ENCODE measurements at regions not wholly inside any gene's neighbourhood (a gene's known extent, or its start where the extent isn't known, plus 50 kb on each side); places are given as distances from the start of the nearest gene placed in this dataset.

- TF ChIP-seq EGR1 (IDR thresholded peaks at IDR 0.05): no peak
- TF ChIP-seq USF1 (IDR thresholded peaks at IDR 0.05): no peak
- no peak for TF ChIP-seq EP300 (IDR thresholded peaks at IDR 0.05; ENCODE audit: borderline replicate concordance)
- no peak for TF ChIP-seq NFIC (IDR thresholded peaks at IDR 0.05)
- no peak for TF ChIP-seq FOXM1 (IDR thresholded peaks at IDR 0.05; ENCODE audit: borderline replicate concordance, low read depth)
- TF ChIP-seq YY1 (IDR thresholded peaks at IDR 0.05; ENCODE audit: low read depth): no peak
- no peak for TF ChIP-seq CREB1 (IDR thresholded peaks at IDR 0.05; ENCODE audit: low read depth)
- TF ChIP-seq TCF12 (IDR thresholded peaks at IDR 0.05; ENCODE audit: low read depth): no peak
- no peak for TF ChIP-seq ZBTB7A (IDR thresholded peaks at IDR 0.05; ENCODE audit: low read depth)
- TF ChIP-seq TAF1 (IDR thresholded peaks at IDR 0.05; ENCODE audit: low read depth): no peak
- no peak for TF ChIP-seq CEBPB (IDR thresholded peaks at IDR 0.05)
- no peak for TF ChIP-seq REST (IDR thresholded peaks at IDR 0.05; ENCODE audit: low read depth)
Measured at GRCh38 chr3:98978068-98978811, 76.7 kb upstream of the DCBLD2 start.

GRCh38 chr3:98977520-98977919, 76.0 kb upstream of the DCBLD2 start:
- TF ChIP-seq YY1 (IDR thresholded peaks at IDR 0.05; ENCODE audit: low read depth): no peak
- no peak for TF ChIP-seq USF1 (IDR thresholded peaks at IDR 0.05)
- TF ChIP-seq RAD21 (IDR thresholded peaks at IDR 0.05; ENCODE audit: low read depth): peak; percentile 13; the same call in 1 of the 2 replicates
- TF ChIP-seq EGR1 (IDR thresholded peaks at IDR 0.05): no peak
- TF ChIP-seq NFIC (IDR thresholded peaks at IDR 0.05): peak; percentile 94
- no peak for TF ChIP-seq TAF1 (IDR thresholded peaks at IDR 0.05; ENCODE audit: low read depth)
- peak; percentile 92 for TF ChIP-seq FOXM1 (IDR thresholded peaks at IDR 0.05; ENCODE audit: borderline replicate concordance, low read depth)
- 0 out of 2 replicates have a peak, but pooled peaks have one; percentile 7 for TF ChIP-seq REST (IDR thresholded peaks at IDR 0.05; ENCODE audit: low read depth)
- peak; percentile 79 for TF ChIP-seq TEAD4 (IDR thresholded peaks at IDR 0.05)
- TF ChIP-seq EP300 (IDR thresholded peaks at IDR 0.05; ENCODE audit: borderline replicate concordance): peak; percentile 97
- TF ChIP-seq CEBPB (IDR thresholded peaks at IDR 0.05): peak; percentile 25; the same call in 1 of the 2 replicates
- TF ChIP-seq, protein P1, sequence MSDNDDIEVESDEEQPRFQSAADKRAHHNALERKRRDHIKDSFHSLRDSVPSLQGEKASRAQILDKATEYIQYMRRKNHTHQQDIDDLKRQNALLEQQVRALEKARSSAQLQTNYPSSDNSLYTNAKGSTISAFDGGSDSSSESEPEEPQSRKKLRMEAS (IDR thresholded peaks at IDR 0.05): no peak
- TF ChIP-seq TCF12 (IDR thresholded peaks at IDR 0.05; ENCODE audit: low read depth): peak; percentile 94

DNA sequence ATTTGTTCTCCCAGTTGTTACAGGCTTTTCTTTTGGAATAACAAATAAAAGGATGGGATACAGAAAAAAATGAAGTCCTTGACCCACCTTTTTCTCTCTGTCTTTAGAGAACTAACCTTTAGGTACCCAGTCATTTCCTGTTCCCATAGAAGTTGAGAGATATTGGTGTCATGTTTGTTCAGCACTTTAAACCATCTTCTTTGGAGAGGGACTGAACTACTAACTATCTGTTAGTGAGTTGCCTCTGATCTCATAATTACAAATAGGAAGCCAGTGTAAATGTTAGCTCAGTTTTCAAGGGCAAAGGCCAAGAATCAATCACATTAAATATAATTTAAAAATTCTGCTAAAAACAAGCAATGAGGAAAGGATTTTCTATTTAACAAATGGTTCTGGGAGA, 72.9 kb upstream of the DCBLD2 start:
- no peak for TF ChIP-seq TAF1 (IDR thresholded peaks at IDR 0.05; ENCODE audit: low read depth)
- TF ChIP-seq FOXM1 (IDR thresholded peaks at IDR 0.05; ENCODE audit: borderline replicate concordance, low read depth): no peak
- TF ChIP-seq YY1 (IDR thresholded peaks at IDR 0.05; ENCODE audit: low read depth): no peak
- TF ChIP-seq TCF12 (IDR thresholded peaks at IDR 0.05; ENCODE audit: low read depth): no peak
- TF ChIP-seq EP300 (IDR thresholded peaks at IDR 0.05; ENCODE audit: borderline replicate concordance): no peak
- TF ChIP-seq NFIC (IDR thresholded peaks at IDR 0.05): no peak
- TF ChIP-seq CREB1 (IDR thresholded peaks at IDR 0.05; ENCODE audit: low read depth): no peak
- TF ChIP-seq, protein P1 (IDR thresholded peaks at IDR 0.05): no peak
- TF ChIP-seq REST (IDR thresholded peaks at IDR 0.05; ENCODE audit: low read depth): no peak
- TF ChIP-seq TEAD4 (IDR thresholded peaks at IDR 0.05): no peak
- no peak for TF ChIP-seq USF1 (IDR thresholded peaks at IDR 0.05)
- TF ChIP-seq RAD21 (IDR thresholded peaks at IDR 0.05; ENCODE audit: low read depth): no peak
- TF ChIP-seq ZBTB7A (IDR thresholded peaks at IDR 0.05; ENCODE audit: low read depth): no peak
- TF ChIP-seq EGR1 (IDR thresholded peaks at IDR 0.05): no peak
- TF ChIP-seq CEBPB (IDR thresholded peaks at IDR 0.05): no peak

Measured in Ishikawa (cell line).